Activated T-helper 1 cell treated with anti-CD3 and anti-CD28 coated beads, Interleukin-2, amount 50 U/mL, for 16 hours (primary cell): ENCODE measurements at regions not wholly inside any gene's neighbourhood (a gene's known extent, or its start where the extent isn't known, plus 50 kb on each side); places are given as distances from the start of the nearest gene placed in this dataset.
"Not testable (repeated sequence)": the region's sequence is repeated elsewhere in the genome, so short reads cannot be mapped to it uniquely, and the experiment has no call there.

Experiments
- DNase-seq, 2 donors: peaks; one replicate each; pipeline ENCODE4 v3.0.0-alpha.2; 2020; ENCODE audit warnings: low read depth in 1 of 2, low spot score in 1 of 2

- no peak for DNase-seq
Measured at GRCh38 chr9:31582561-31582960, 801.9 kb upstream of the ACO1 start.

GRCh38 chr9:31585158-31585557 is 799.3 kb upstream of the ACO1 start:
- no peak for DNase-seq

GRCh38 chr9:31587146-31587545 is 797.3 kb upstream of the ACO1 start:
- DNase-seq = no peak

- no peak for DNase-seq
Measured at GRCh38 chr9:31588006-31588405, 796.4 kb upstream of the ACO1 start.

- DNase-seq = no peak
Measured at GRCh38 chr9:31588756-31589155, 795.7 kb upstream of the ACO1 start.

- no peak for DNase-seq
Measured at GRCh38 chr9:31590091-31590490, 794.4 kb upstream of the ACO1 start.

- not testable (repeated sequence) for DNase-seq
Measured at GRCh38 chr9:31597086-31597485, 787.4 kb upstream of the ACO1 start.

GRCh38 chr9:31597977-31598376 is 786.5 kb upstream of the ACO1 start:
- no peak for DNase-seq

- no peak for DNase-seq
Measured at GRCh38 chr9:31601666-31602065, 782.8 kb upstream of the ACO1 start.

GRCh38 chr9:31604531-31604930 is 779.9 kb upstream of the ACO1 start:
- DNase-seq = no peak

GRCh38 chr9:31605164-31605563 is 779.3 kb upstream of the ACO1 start:
- DNase-seq = no peak

GRCh38 chr9:31606678-31607077 is 777.8 kb upstream of the ACO1 start:
- no peak for DNase-seq

GRCh38 chr9:31608416-31608815 is 776.0 kb upstream of the ACO1 start:
- DNase-seq = no peak

GRCh38 chr9:31608881-31609280 is 775.6 kb upstream of the ACO1 start:
- DNase-seq = no peak

GRCh38 chr9:31612336-31613030 is 772.0 kb upstream of the ACO1 start:
- DNase-seq = no peak

GRCh38 chr9:31615966-31616365 is 768.5 kb upstream of the ACO1 start:
- DNase-seq = no peak

- DNase-seq = no peak
Measured at GRCh38 chr9:31623511-31623910, 760.9 kb upstream of the ACO1 start.

GRCh38 chr9:31629292-31629691 is 755.2 kb upstream of the ACO1 start:
- no peak for DNase-seq

GRCh38 chr9:31637265-31637664 is 747.2 kb upstream of the ACO1 start:
- DNase-seq = no peak

GRCh38 chr9:31637861-31638260 is 746.6 kb upstream of the ACO1 start:
- no peak for DNase-seq

GRCh38 chr9:31639451-31639850 is 745.0 kb upstream of the ACO1 start:
- DNase-seq = no peak

- no peak for DNase-seq
Measured at GRCh38 chr9:31669311-31669710, 715.1 kb upstream of the ACO1 start.

GRCh38 chr9:31671011-31671410 is 713.4 kb upstream of the ACO1 start:
- DNase-seq = no peak

- DNase-seq = no peak
Measured at GRCh38 chr9:31674264-31674663, 710.2 kb upstream of the ACO1 start.
